G401 (cell line): ENCODE measurements at regions not wholly inside any gene's neighbourhood (a gene's known extent, or its start where the extent isn't known, plus 50 kb on each side); places are given as distances from the start of the nearest gene placed in this dataset.
"Not testable (repeated sequence)": the region's sequence is repeated elsewhere in the genome, so short reads cannot be mapped to it uniquely, and the experiment has no call there.

Experiments used
- DNase-seq: peaks from one replicate; pipeline ENCODE4 v3.0.0-alpha.2; 2015; ENCODE audit warnings: low spot score
- in situ Hi-C: cut with HindIII; loops from 2 replicates; pipeline ENCODE4 v1.10.0; 2016; ENCODE audit warnings: low sequenced_read_pairs, mixed read lengths

DNA sequence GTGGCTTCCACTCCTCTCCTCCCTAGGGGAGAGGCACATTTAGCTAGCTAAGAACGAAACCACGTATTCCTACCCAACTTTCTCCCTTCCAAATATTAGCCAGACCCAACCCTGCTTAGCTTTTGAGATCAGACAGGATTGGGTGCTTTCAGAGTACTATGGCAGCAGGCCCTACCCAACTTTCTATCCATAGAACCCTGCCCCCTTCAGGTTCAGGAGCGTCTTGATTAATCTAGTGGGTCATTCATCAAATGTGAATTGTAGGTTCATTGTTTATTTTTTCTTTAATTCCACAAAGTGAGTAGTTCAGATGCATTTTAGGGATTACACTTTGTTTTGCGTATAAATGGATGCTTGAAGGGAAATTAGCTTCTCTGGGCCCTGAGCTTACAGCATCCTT, 188.3 kb downstream of the MIB1 start:
- in situ Hi-C loops = no loop called here
- no peak for DNase-seq

DNA sequence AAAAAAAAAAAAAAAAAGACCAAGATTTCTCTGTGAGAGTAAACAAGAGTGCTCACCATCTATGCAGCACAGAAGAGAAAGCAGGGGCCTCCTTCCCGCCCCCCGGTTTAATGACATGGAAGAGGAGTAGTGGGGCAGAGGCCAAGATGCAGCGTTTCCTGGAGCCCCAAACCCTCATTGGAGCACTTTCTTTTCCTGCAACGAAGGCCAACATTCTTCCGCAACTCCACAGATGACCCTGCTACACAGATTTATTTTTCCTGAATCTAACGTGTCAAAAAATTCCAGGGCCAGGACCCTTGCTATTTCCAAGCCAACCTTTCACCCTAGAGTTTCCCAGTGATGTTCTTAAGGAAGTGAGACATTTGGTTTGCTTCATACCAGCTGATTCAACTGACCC, 189.6 kb downstream of the MIB1 start:
- no peak for DNase-seq
- in situ Hi-C loops = no loop called here

DNA sequence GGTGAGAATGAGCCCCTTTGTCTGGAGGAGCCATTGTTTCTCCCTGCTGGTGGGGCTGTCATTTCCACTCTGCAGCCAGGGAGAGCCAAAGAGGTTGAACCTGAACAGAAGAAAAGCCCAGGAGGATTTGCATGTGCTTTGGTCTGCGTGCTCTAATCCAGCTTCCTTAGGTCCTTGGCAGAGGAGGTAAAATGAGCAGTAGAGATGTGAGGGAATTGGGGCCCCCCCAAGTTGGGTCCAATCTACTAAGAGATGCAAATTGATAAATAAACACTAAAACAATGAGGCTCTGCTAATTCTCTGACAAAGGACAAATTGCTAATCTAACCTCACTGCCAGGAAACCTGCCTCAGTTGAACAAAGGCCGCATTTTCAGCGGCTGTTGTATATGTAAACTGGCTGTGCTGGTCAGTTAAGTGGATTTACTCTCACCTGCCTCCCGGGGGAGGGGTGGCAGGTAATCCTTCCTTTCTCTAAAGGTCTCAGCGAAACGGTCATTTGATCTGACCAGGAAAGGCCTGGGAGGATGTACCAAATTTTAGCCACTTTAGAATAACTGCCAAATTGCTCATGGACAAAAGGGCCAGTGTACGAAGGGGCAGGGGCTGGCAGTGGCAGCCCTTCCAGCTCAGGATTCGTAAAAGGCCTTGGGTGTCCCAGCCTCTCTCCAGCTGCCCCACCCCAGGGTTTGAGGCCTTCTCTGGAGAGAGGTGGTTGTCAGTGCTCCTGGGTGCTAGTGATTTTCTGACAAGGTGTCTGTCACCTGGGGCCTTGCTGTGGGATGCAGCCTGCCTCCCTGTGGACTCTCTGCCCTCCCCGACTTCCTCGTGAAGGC, 193.6 kb downstream of the MIB1 start:
- in situ Hi-C loops = no loop called here
- no peak for DNase-seq

DNA sequence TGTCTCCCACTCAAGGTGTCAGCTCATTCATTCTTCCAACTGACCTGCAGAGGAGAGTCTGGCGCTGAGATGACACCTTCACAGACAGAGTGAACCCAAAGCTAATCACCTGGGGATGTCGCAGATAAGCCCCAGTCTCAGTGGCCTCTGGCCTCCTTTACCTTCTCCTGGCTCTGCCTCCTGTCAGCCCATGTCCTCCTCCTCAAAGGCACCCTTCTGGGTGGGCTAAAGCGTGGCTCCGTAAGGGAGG, 194.1 kb downstream of the MIB1 start:
- in situ Hi-C loops = no loop called here
- DNase-seq = no peak

DNA sequence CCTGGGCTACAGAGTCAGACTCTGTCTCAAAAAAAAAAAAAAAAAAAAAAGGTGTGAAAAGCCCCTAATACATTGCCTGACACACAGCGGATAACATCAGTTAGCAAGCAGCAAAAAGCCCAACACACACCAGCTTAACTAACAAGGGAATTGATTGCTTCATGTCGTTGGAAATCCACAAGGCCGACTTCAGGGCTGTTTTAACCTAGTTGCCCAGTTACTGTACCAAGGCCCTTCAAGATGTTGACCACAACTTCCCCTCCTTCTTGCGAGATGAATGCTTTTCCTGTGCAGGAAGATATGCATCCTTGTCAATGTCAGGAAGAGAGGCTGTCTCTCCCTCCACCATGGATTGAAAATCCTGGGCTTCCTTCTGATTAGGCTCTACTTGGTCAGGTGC, 202.9 kb downstream of the MIB1 start:
- no peak for DNase-seq
- in situ Hi-C loops = no loop called here

DNA sequence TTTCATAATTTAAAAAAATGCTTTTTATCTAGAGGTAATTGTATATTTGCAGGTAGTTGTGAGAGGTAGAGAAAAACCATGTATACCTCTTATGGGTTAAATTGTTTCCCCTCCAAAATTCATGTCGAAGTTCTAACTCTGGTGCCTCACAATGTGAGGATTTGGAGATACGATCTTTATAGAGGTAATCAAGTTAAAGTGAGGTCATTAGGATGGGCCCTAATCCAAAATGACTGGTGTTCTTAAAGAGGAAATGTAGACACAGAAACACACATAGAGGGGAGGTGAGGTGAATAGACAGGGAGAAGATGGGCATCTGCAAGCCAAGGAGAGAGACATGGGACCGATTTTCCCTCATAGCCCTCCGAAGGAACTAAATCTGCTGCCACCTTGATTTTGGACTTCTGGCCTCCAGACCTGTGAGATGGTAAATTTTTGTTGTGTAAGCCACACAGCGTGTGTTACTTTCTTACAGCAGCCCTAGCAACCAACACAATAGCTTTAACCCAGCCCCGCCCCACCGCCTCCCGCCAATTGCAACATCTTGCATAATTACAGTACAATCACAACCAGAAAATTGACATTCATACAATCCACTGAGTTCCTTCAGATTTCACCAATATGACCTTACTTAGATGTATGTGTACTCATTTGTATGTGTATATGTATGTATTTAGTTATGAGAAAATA, 208.9 kb downstream of the MIB1 start:
- in situ Hi-C loops = no loop called here

DNA sequence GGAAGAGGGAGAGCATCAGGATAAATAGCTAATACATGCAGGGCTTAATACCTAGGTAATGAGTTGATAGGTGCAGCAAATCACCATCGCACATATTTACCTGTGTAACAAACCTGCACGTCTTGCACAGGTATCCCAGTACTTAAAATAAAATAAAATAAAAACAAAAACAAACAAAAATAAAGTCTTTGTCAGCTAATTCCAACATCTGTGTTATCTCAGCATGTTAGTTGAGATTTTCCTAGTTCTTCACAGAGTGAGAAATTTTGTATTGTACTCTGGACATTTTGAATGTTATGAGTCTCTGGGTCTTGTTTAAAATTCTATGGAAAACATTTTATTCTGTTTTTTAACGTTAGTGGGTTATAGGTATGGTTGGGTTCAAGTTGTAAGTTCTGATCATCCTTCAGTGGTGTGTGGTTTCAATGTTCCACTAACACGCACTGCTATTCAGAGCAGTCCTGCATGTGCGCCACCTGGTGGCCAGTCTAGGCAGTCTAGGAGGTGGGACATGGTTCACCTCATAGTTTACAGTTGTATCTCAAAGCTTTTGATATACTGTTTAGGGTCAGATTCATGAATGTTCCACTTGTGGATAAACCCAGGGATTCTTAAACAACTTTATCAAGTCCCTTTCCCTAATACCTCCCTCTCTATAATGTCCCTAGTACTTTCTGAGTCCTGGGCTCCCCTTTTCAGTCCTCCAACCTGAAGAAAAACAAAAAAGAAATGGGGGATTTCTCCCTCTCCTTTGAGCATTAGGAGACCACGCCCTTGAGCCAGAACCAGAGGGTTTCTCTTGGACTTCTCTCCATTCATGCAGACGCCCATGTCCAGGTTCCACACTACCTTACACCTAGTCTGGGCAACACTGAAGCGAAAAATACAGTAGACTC, 213.4 kb upstream of the GATA6 start:
- in situ Hi-C loops = no loop called here
- peak; percentile 60 for DNase-seq

More for the DNA sequence above, 208.9 kb downstream of the MIB1 start:
- no peak for DNase-seq

DNA sequence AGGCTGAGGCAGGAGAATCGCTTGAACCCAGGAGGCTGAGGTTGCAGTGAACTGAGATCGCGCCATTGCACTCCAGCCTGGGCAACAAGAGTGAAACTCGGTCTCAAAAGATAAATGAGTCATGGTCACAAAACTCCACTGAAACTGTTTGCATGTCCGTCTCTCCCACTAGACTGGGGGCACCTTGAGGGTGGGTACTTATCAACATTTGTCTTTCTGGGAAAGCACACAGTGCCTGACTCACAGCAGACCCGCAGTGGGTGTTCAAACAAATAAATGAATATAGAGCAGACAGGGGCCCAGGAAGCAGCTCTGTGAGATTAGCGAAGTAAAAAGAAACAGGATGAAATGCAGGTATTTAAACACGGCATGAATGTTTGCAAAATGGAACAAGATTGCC, 211.1 kb upstream of the GATA6 start:
- DNase-seq = no peak
- in situ Hi-C loops = no loop called here

DNA sequence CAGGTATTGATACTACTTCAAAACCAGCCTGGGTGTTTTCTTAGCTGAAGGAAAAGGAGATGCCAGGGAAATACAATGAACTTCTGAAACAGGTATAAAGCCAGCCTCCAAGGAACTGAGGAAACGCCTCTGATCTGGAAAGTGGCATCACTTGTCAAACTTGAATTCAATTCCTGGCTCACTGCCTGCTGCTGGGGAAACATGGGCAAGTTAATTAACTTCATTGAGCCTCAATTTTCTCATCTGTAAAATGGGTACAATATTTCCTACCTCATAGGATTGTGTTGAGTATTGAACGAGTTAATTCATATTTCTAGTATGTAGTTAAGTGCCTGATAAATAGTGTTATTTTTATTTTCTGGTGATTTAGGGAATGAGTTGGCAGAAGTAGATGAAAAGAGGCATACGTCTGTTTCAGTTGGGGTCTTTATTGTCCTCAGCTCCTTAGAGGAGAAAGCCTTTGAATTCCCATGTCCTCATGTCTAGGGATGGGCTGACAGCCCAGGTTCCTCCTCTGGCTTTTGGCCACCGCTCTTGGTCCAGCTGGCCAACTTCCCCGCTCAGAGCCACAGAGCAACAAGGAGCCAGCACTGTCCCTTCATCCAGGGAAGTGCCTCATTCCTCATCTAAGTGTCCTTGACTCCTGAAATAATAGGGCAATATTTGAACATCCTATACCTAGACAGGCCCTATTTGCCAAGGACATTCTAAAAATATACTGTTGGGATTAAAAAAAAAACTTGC, 210.5 kb upstream of the GATA6 start:
- peak; percentile 19 for DNase-seq
- in situ Hi-C loops = no loop called here

DNA sequence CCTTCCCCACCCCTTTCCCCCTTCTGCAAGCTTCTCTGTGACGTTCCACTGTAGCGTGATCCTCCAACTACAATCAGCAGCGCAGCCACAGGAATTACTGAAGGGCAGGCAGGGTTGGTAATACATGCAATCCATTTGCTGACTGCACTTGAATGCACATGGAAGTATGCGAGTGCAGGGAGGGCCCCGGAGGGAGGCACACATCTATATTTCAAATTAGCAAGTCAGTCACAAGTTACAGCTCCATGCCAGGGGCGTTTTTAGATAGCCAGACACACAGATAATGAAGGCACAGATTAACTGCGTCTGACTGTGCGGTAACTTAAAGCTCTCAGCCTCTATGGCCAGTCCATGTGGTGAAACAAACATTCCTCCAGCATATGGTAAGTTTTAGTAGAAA, 209.2 kb upstream of the GATA6 start:
- in situ Hi-C loops = no loop called here
- no peak for DNase-seq

DNA sequence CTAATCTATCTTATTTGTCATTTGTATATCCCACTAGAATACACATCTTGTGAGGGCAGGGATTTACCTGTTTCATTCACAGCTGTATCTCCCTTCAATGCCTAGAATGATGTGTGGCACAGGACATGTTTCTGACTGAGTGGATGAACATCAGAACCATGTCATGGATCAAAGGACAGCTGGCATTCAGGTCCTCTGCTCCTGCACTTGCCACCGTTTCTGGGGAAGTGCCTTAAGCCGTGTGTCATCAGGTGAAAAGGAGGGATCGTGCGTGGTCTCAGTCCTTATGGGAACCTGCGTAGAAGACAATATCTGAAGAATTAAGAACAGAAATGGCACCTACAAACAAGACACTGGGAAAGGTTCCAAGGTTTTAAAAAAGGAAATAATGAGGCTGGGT, 206.1 kb upstream of the GATA6 start:
- no peak for DNase-seq
- in situ Hi-C loops = no loop called here

DNA sequence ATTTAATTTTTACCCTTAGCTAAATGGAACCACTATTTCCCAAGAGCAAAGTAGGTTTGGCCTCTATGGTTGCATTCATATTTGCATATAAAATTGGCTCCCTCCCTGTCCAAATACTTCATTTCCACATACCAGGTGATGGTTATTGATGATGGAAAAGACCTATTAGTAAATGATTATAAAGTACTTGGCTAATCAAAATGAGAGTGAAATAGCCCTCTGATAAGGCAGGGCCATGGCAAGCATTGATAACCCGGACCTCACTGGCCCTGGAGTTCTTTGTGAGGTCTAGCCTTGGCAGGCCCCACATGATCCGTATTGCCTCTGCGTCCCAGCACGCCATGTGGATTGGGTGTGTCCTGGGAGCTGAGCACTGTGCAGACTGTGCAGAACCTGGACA, 201.1 kb upstream of the GATA6 start:
- no peak for DNase-seq
- in situ Hi-C loops = no loop called here

DNA sequence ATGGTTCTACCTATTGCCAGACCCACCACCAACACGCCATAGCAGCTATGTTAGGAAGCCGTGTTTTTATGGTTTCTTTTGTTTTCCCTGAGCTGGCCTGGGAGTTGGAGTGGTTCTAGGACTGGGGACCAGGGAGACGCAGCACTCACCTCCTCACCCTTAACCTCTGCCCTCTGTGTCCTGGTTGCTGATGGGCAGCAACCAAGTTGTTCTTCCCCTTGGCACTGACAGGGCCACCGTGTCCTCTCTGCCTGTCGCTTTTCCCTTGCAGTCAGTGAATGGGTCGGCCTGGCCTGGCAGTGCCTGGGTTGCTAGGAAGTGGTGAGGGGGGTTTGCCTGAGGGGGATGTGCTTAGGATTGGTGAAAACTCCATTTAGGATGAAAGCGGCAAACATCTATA, 197.1 kb upstream of the GATA6 start:
- in situ Hi-C loops = no loop called here
- DNase-seq = no peak

DNA sequence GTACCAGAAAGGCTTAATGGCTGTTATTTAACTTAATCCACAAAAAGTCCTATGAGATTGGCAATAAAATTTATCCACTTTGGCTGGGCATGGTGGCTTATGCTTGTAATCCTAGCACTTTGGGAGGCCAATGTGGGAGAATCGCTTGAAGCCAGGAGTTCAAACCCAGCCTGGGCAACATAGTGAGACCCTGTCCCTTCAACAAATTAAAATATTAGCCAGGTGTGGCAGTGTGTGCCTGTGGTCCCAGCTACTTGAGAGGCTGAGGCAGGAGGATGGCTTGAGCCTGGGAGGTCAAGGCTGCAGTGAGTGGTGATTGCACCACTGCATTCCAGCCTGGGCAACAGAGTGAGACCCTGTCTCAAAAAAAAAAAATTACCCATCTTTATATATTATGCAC, 193.4 kb upstream of the GATA6 start:
- DNase-seq, in situ Hi-C loops: not testable (repeated sequence)

DNA sequence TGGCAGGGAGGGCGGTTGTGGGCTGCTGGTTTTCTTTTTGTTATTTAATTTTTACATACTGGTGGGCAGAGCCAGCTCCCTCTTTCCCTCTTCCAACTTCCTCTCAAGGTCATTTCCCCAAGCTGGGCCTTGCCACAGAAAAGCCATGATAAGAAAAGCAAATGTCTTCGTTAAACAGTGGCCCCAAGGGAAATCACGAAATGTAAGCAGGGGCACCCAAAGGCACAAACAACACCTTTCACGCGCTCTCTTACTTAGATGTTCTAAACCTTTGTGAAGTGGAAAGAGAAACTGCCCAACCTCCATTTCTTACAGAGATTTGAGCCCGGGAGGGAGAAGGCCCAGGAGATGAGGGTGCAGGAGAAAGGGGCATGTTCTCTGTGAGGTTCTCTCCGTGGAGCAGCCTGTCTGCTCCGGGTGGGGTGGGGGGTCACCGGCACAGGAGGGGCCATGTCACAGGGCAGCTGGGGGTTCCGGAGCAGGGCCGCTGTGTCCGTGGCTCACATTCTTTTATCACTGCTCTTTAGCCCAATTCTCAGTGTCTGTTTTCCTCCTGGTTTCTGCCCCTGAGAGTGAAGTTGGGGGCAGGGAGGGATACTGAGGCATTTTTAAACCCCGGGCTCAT, 190.7 kb upstream of the GATA6 start:
- in situ Hi-C loops = no loop called here
- DNase-seq = no peak

DNA sequence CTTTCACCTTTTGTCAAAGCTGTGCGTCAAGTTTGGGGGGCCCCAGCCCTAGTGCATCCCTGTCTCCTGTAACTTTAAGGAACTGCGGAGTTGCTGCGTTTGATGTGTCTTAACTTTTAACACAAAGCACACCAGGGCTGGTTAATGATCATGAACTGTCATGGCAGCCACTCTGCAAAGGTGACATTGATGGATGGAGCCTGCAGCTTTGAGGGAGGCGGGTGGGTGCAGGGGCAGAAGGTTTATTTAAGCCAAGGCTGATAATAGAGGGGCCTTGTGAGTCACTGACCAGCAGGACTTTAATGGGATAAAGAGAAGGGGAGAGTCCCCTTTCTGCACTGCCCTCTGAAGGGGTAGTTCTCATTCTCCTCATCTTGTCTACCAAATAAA, 190.2 kb upstream of the GATA6 start:
- no peak for DNase-seq
- in situ Hi-C loops = no loop called here

DNA sequence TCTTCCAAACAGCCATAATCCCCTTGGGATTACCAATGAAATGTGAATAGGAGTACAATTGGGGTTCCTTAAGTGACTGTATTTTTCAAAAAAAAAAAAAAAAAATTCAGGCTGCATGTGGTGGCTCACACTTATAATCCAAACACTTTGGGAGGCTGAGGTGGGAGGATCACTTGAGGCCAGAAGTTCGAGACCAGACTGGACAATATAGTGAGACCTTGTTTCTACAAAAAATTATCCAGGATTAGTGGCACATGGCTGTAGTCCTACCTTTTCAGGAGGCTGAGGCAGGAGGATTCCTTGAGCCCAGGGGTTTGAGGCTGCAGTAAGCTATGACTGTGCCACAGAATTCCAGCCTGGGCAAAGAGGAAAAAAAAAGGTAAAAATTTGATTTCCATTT, 189.6 kb upstream of the GATA6 start:
- no peak for DNase-seq
- in situ Hi-C loops = no loop called here

DNA sequence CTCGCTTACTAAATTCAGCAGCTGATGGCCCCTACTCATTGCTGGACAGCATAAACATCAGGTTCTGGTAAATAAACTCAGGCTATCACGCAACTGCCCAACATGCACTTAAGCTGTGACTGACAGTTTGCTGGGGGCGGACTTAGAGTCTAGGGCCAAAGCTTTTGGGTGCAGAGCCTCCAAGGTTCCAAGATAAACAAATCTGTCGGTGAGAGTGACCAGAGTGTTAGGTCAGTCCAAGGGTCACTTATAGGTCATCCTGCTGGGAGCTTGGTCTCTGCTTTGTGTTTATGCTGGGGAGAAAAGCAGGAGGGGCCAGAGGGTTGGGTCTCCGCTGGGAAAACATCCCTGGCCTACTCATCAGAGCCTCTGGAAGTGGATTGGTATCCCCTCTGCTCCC, 188.6 kb upstream of the GATA6 start:
- in situ Hi-C loops = no loop called here

DNA sequence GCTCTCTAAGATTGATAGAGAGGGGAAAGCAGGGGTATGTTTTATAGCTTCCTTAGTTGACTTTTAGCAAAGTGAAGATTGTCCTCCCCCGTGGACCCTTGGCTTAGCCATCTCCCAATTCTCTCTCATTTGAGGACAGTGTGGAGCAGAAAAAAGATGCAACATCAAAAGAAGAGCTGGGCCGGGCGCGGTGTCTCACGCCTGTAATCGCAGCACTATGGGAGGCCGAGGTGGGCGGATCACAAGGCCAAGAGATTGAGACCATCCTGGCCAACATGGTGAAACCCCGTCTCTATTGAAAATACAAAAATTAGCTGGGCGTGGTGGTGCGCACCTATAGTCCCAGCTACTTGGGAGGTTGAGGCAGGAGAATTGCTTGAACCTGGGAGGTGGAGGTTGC, 187.9 kb upstream of the GATA6 start:
- DNase-seq, in situ Hi-C loops: not testable (repeated sequence)

More for the DNA sequence above, 188.6 kb upstream of the GATA6 start:
- no peak for DNase-seq
